ENCODE measurements at regions not wholly inside any gene's neighbourhood (a gene's known extent, or its start where the extent isn't known, plus 50 kb on each side); places are given as distances from the start of the nearest gene placed in this dataset.
"Not testable (repeated sequence)": the region's sequence is repeated elsewhere in the genome, so short reads cannot be mapped to it uniquely, and the experiment has no call there.

GRCh38 chr2:187023996-187024395 lies 175.0 kb upstream of the ZSWIM2 start:
- not testable (repeated sequence) for TF ChIP-seq POLR2A, CTCF (IDR thresholded peaks at IDR 0.05)

All from heart left ventricle (tissue), 13 donors.